MM.1S (cell line): ENCODE measurements at regions not wholly inside any gene's neighbourhood (a gene's known extent, or its start where the extent isn't known, plus 50 kb on each side); places are given as distances from the start of the nearest gene placed in this dataset.

Source experiments
- DNase-seq: peaks from one replicate; pipeline ENCODE4 v3.0.0-alpha.2; 2015
- H2AFZ ChIP-seq: fragments of 300-600 bp; sonication (generic); 2 replicates; pipeline ENCODE4 v1.6.0; 2016; ENCODE audit warnings: antibody characterized with exemption, low read length
- H3F3A ChIP-seq: fragments of 300-600 bp; sonication (generic); 2 replicates; pipeline ENCODE4 v1.6.1; 2016; ENCODE audit warnings: mild to moderate bottlenecking, antibody characterized with exemption, low read length, moderate library complexity, mixed read lengths; ENCODE audit not compliant: insufficient read depth
- H3K27ac ChIP-seq: fragments of 300-600 bp; sonication (generic); 2 replicates; pipeline ENCODE4 v1.5.1; 2016; ENCODE audit warnings: mild to moderate bottlenecking, low read length
- H3K27me3 ChIP-seq: fragments of 300-600 bp; sonication (generic); replicated peaks from 2 replicates; pipeline ENCODE4 v1.6.0; 2016; ENCODE audit warnings: low read length; ENCODE audit not compliant: insufficient read depth
- H3K36me3 ChIP-seq: fragments of 300-600 bp; sonication (generic); replicated peaks from 2 replicates; pipeline ENCODE4 v1.6.1; 2016; ENCODE audit warnings: mild to moderate bottlenecking, low read length, mixed read lengths; ENCODE audit not compliant: insufficient read depth
- H3K4me1 ChIP-seq: fragments of 300-600 bp; sonication (generic); 2 replicates; pipeline ENCODE4 v1.6.1; 2016; ENCODE audit warnings: low read length, mixed read lengths
- H3K4me2 ChIP-seq: fragments of 300-600 bp; sonication (generic); 2 replicates; pipeline ENCODE4 v1.6.0; 2016; ENCODE audit warnings: low read depth, low read length
- H3K4me3 ChIP-seq: fragments of 300-600 bp; sonication (generic); 2 replicates; pipeline ENCODE4 v1.5.1; 2016; ENCODE audit warnings: low read length, mixed read lengths
- H3K79me2 ChIP-seq: fragments of 300-600 bp; sonication (generic); 2 replicates; pipeline ENCODE4 v1.6.1; 2016; ENCODE audit warnings: mixed run types, low read length, mixed read lengths
- H3K9ac ChIP-seq: fragments of 300-600 bp; sonication (generic); 2 replicates; pipeline ENCODE4 v1.6.1; 2016; ENCODE audit warnings: low read length, mixed read lengths
- H3K9me2 ChIP-seq: fragments of 300-600 bp; sonication (generic); replicated peaks from 2 replicates; pipeline ENCODE4 v1.6.1; 2016; ENCODE audit warnings: mild to moderate bottlenecking, low read length, mixed read lengths; ENCODE audit not compliant: insufficient read depth
- H3K9me3 ChIP-seq: fragments of 300-600 bp; sonication (generic); replicated peaks from 2 replicates; pipeline ENCODE4 v1.6.1; 2016; ENCODE audit warnings: mild to moderate bottlenecking, low read length, mixed read lengths; ENCODE audit not compliant: insufficient read depth
- H4K20me1 ChIP-seq: fragments of 300-600 bp; sonication (generic); 2 replicates; pipeline ENCODE4 v1.6.1; 2016; ENCODE audit warnings: mild to moderate bottlenecking, low read length, moderate library complexity, mixed read lengths; ENCODE audit not compliant: insufficient read depth
- CTCF ChIP-seq: fragments of 300-600 bp; sonication (generic); IDR thresholded peaks from 2 replicates; pipeline ENCODE4 v1.5.1; 2016; ENCODE audit warnings: antibody characterized with exemption, low read length, mixed read lengths
- EZH2 ChIP-seq: fragments of 300-600 bp; sonication (generic); optimal IDR thresholded peaks from 2 replicates; pipeline ENCODE3; 2017; ENCODE audit warnings: low read depth, mild to moderate bottlenecking, antibody characterized with exemption, low read length, mixed read lengths
- EZH2phosphoT487 ChIP-seq: fragments of 300-600 bp; sonication (generic); IDR thresholded peaks from 2 replicates; pipeline ENCODE4 v1.6.1; 2018; ENCODE audit warnings: antibody characterized with exemption, low read length

GRCh38 chr9:87375397-87376073 is 122.1 kb upstream of the DAPK1 start:
- Histone ChIP-seq H3F3A (no peaks in the 10 kb centered on the region), H3K4me1 (no peaks in the 10 kb centered on the region), H4K20me1 (no peaks in the 10 kb centered on the region), H3K9me2 (no peaks in the 10 kb centered on the region), H3K36me3 (no peaks in the 10 kb centered on the region), H3K27ac (no peak overlapping the region), H3K9ac (no peak overlapping the region), H2AFZ (no peak overlapping the region), H3K4me3 (no peak overlapping the region), H3K27me3 (no peaks in the 10 kb centered on the region), H3K79me2 (no peaks in the 10 kb centered on the region), H3K4me2 (no peak overlapping the region), H3K9me3 (no peaks in the 10 kb centered on the region)
- TF ChIP-seq EZH2phosphoT487 (no peak), EZH2 (no peak), CTCF (no peak)
- DNase-seq: no peak

GRCh38 chr9:87378676-87379075 is 119.0 kb upstream of the DAPK1 start:
- Histone ChIP-seq H4K20me1 (no peaks in the 10 kb centered on the region), H3K27ac (no peak overlapping the region), H3K9me3 (no peaks in the 10 kb centered on the region), H3K4me2 (no peak overlapping the region), H3K9me2 (no peaks in the 10 kb centered on the region), H3K4me1 (no peaks in the 10 kb centered on the region), H3K27me3 (no peaks in the 10 kb centered on the region), H3K9ac (no peak overlapping the region), H3F3A (no peaks in the 10 kb centered on the region), H3K36me3 (no peaks in the 10 kb centered on the region), H3K79me2 (no peaks in the 10 kb centered on the region), H2AFZ (no peak overlapping the region), H3K4me3 (no peak overlapping the region)
- TF ChIP-seq EZH2: no peak
- no peak for TF ChIP-seq CTCF
- no peak for TF ChIP-seq EZH2phosphoT487
- DNase-seq: no peak

GRCh38 chr9:87379300-87379699 is 118.4 kb upstream of the DAPK1 start:
- Histone ChIP-seq H3K9me3 (no peaks in the 10 kb centered on the region), H2AFZ (no peak overlapping the region), H3K4me3 (no peak overlapping the region), H3K9me2 (no peaks in the 10 kb centered on the region), H4K20me1 (no peaks in the 10 kb centered on the region), H3K27ac (no peak overlapping the region), H3K27me3 (no peaks in the 10 kb centered on the region), H3K9ac (no peak overlapping the region), H3F3A (no peaks in the 10 kb centered on the region), H3K4me1 (no peaks in the 10 kb centered on the region), H3K79me2 (no peaks in the 10 kb centered on the region), H3K4me2 (no peak overlapping the region), H3K36me3 (no peaks in the 10 kb centered on the region)
- DNase-seq: no peak
- TF ChIP-seq EZH2 (no peak), EZH2phosphoT487 (no peak), CTCF (no peak)
